SIG-M5 treated with dmso at 0.1 percent for 504 hours (cell line): ENCODE measurements at regions not wholly inside any gene's neighbourhood (a gene's known extent, or its start where the extent isn't known, plus 50 kb on each side); places are given as distances from the start of the nearest gene placed in this dataset.

Experiments
- DNase-seq: peaks from one replicate; lab custom pipeline; 2025; ENCODE audit not compliant: unreplicated experiment; lab: John Stamatoyannopoulos, UW

GRCh38 chr5:142435410-142436115 is 110.7 kb upstream of the SPRY4 start:
- no peak for DNase-seq

GRCh38 chr5:142434322-142434612 is 109.4 kb upstream of the SPRY4 start:
- DNase-seq, result no peak

GRCh38 chr5:142433526-142434321 is 108.9 kb upstream of the SPRY4 start:
- no peak for DNase-seq

GRCh38 chr5:142432961-142433360 is 108.1 kb upstream of the SPRY4 start:
- DNase-seq, result no peak

DNA sequence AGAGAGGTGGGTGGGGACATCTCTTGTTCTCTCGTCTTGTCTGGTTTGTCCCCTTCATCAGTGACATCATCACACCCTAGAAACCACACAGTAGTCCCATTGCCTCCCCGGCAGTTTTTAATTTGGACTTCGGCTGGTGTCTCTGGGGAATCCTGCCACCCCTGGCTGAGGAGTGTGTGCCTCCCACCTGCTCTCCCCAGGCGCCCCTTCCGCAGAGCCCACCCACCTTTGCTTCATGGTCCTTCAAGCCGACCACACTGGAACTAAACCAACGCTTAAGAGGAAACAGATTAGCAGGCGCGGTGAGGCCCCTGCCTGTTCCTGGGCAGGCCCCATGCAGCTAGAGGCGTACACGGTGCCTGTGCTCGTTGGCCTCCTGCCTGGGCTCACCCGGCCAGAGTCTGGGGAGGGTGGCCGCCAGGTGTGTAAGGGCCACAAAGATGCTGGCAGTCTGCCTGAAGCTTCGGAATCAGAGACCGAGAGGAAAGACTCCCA is 107.6 kb upstream of the SPRY4 start:
- DNase-seq, result no peak

GRCh38 chr5:142428773-142429473 is 104.1 kb upstream of the SPRY4 start:
- DNase-seq, result no peak

- no peak for DNase-seq
Observed at GRCh38 chr5:142428036-142428772, 103.4 kb upstream of the SPRY4 start.

GRCh38 chr5:142427529-142427928 is 102.7 kb upstream of the SPRY4 start:
- DNase-seq, result no peak

DNA sequence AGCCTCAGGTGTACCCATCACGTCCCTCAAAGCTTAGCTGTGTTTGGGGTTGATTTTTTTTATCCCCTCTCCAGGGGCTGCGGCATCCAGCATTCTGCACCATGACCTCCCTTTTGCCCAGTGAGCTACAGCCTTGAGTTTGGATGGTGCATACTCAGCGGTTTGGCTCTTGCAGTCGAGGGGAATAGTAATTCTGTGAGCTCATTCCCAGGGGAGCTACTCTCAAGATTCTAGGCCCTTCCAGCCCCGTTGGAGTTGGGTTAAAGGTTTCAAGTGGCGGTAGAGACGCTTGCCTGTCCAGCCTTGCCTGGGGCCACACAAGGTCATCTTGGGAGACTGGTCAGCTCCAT is 102.2 kb upstream of the SPRY4 start:
- DNase-seq, result no peak

DNA sequence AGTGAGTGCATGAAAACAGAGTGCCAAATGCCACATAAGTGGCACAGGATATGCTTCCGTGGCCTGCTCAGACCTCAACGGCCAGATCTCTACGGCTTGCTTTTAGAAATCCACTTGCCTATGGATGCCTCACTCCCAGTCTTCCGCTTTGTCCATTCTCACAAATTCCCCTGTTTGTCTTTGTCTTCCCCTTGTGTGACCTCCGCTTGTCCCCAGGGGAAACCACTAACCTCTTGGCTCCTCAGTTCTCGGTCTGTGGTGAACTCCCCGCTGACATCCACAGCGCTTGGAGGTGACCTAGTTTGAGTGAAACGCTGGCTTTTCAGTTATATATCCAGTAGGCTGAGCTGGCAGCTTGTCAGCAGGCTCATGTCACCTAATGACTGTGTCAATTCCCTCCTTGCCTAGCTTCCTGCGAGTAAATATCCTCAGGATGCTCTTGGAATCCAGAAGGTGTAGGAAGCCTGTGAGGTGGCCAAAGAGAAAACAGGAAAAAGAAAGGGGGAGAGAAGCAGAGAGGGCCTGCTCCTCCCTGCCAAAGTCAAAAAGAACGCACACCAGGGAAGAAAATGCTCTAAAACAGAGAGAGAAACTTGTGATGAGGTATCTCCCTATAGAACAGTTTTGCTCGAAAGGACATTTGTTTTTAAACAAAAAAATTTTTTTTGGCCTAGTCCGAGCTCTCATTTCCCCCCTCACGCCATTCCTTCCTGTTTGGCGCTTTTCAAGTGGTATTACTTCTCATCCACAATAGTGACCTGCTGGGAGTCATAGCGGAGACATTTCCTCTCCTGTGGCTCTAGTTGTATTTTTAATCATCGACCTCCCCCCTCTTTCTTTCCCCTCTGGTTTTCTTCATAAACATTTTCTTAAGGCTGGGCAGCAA is 101.6 kb upstream of the SPRY4 start:
- no peak for DNase-seq

DNA sequence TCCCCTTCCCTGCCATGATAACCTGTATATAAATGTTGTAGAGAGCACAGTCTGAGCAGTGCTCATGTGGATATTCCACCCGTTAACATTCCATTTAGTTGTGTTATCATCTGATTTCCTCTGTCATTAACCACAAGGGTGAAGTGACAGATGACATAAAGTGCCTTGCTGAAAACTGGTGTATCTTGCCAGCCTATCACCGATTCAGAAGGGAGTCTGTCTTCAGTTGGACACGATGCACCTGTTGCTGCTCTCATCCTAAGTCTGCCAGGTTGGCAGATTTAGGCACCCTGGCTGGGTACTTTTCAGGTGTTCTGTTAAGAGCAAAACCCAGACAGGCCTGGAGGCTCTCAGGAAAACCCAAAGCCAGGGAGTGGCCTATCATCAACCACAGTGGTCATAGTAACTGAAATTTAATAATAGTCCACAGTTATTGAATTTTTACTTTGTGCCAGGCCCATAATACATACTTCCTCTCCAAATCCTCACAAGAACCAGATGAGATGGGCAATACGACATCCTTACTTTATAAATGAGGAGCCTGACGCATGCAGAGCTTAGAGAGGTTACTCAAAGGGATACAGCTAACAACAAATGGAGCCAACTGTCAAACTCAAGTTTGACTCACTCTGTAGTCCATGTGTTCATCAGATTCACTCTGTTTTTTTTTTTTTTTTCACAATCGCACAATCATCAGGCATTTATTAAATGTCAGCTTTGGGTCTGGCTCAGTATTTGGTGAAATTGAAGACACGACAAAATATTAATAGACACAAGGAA is 100.7 kb upstream of the SPRY4 start:
- DNase-seq, result no peak

- no peak for DNase-seq
Observed at GRCh38 chr5:142422429-142422828, 97.6 kb upstream of the SPRY4 start.

DNA sequence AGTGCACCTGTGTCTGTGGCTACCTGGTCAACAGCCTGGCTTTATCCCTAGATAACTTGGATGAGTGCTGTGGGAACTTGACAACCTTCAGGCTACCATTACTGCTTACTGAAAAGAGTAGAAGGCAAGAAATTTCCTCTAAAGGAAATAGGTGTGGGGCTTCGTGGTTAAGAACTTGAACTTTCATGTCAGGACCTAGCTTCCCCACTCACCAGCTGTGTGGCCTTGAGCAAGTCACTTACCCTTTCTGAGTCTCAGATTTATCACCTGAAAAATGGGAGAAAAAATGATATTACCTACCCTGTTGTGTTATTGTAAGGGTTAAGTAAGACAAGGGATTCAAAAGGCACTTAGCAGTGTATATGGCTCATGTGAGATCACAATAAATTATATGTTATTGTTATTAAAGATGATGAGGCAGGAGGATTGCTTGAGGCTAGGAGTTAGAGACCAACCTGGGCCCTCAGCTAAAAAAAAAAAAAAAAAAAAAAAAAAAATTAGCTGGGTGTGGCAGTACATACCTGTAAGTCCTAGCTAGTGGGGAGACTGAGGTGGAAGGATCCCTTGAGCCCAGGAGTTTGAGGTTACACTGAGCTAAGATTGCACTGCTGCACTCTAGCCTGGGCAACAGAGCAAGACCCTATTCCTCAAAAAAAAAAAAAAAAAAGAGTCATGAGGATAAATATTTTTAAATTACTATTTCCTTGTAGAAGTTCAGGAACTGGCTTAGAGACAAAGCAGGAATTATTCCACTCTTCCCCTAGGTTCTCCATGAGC is 97.0 kb upstream of the SPRY4 start:
- no peak for DNase-seq

- no peak for DNase-seq
Observed at GRCh38 chr5:142421228-142421617, 96.4 kb upstream of the SPRY4 start.

DNA sequence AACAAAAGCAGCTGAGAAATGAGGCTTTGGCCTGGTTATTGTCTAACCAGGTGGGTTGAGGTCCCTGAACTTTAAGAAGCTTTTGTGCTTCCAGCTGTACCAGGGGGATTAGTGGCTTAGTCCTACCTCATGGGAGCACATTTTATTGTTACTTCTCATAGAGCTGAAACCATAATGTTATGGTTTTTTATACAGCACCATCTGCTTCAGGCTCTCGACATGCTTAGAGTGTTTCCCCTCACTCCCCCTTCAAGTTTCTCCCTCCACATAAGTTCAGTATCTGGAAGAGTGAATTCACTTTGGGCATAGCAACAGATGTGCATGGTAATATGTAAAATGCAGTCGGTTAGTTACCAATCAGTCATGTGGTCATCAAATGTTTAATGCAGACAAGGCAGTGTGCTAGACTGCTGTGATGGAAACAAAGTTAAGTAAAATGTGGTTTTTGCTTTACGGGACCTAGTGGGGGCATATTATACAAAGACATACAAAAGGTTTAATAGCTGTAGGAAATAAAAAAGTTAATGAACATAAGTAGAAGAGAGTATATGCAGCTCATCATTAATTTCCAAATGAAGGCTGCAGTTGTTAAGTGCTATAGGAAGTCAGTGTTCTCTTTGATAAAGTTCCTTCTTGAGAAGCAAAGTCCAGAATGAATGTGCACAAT is 95.9 kb upstream of the SPRY4 start:
- DNase-seq, result no peak

GRCh38 chr5:142412581-142412980 is 87.8 kb upstream of the SPRY4 start:
- no peak for DNase-seq

- DNase-seq, result no peak
Observed at GRCh38 chr5:142411656-142412425, 87.0 kb upstream of the SPRY4 start.

DNA sequence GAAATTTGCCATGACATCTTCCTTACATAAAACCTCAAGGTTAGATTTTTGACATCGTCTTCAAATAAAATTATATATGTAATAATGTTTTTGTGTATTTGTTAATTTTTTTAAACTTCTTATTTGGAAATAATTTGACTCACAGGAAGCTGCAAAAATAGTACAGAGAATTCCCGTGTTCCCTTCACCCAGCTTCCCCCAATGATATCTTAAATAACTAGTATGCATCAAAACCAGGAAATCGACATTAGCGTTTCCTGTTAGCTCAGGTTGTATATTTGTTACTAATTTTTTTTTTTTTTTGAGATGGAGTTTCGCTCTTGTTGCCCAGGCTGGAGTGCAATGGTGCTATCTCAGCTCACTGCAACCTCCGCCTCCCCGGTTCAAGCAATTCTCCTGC is 86.3 kb upstream of the SPRY4 start:
- DNase-seq, result no peak
